ENCODE measurements at regions not wholly inside any gene's neighbourhood (a gene's known extent, or its start where the extent isn't known, plus 50 kb on each side); places are given as distances from the start of the nearest gene placed in this dataset.

DNA sequence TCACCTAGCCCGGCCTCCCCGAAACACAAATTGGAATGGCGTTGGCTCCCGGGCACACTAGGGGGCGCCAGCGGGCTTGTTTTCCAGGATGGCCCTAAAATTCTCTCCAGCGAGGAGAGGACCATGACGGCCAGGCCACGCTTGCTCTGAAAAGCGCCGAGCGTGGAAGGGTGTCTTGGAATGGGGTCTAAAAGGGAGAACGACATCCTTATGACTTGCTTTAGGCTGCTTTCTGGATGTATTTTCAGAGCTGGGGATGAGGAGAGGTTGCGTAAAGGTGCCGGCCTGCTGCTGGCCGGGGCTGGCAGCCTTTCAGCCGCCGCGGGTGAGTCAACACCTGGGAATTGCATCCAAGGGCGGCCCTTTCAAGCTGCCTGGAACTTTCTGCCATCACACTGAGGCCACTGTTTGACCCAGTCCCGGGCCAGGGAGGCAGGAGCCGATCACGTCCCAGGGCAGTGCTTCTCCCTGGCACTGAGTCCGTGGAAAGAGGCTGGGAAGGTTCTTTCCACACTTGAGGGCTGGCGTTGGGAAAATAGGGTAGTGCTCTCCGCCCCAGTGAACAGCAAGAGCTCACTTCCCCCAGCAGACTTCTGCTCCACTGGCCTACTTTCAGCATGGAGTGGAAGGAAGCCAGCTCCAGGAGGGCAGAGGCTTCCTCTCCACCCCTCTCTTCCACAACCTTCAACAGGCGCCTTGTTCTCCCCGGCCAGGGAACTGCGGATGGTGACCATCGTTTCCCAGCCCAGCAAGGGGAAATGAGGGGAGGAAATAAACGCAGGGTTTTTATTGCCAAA is 216.2 kb downstream of the TTC8 start:
- Histone ChIP-seq H3K14ac (replicated peaks; ENCODE audit: low read depth, low read length) (peak overlapping the region; percentile 57), H3K4me3 (ENCODE audit: insufficient read depth, low read depth, low read length) (peak overlapping the region; percentile 38), H3K27ac (ENCODE audit: insufficient read depth, low read length) (peak overlapping the region; percentile 80), H2BK120ac (ENCODE audit: low read depth, low read length) (peak overlapping the region; percentile 95), H3K4me1 (ENCODE audit: control insufficient read depth, insufficient read depth, low read length) (peaks cover 3% of the 10 kb centered on the region; the same call in 1 of the 2 replicates), H2AK9ac (replicated peaks; ENCODE audit: low read depth, low read length, poor library complexity) (peak overlapping the region; percentile 62), H3K9me3 (ENCODE audit: control insufficient read depth, insufficient read depth, low read length) (peaks cover 2% of the 10 kb centered on the region; the same call in 1 of the 2 replicates), H3K36me3 (ENCODE audit: control insufficient read depth, insufficient read depth, low read length) (no peaks in the 10 kb centered on the region), H2BK20ac (ENCODE audit: low read depth, low read length) (peak overlapping the region; percentile 88), H3K56ac (ENCODE audit: extremely low read depth, insufficient read depth, low read length) (peak overlapping the region; percentile 75), H3K27me3 (ENCODE audit: control insufficient read depth, insufficient read depth, low read length) (no peaks in the 10 kb centered on the region), H4K20me1 (ENCODE audit: insufficient read depth, low read length) (no peaks in the 10 kb centered on the region), H3K9me1 (ENCODE audit: insufficient read depth, low read length) (no peaks in the 10 kb centered on the region; the same call in 1 of the 2 replicates), H3K23ac (ENCODE audit: low read depth, low read length) (peak overlapping the region; percentile 77), H4K5ac (ENCODE audit: low read depth, low read length) (peak overlapping the region; percentile 0; the same call in 1 of the 2 replicates), H4K8ac (ENCODE audit: low read depth in 2 of 2, low read length in 2 of 2) (peak overlapping the region; percentile 24 to 84), H2AFZ (replicated peaks; ENCODE audit: low read length, poor library complexity) (peak overlapping the region; percentile 88), H3K18ac (ENCODE audit: low read depth, low read length) (peak overlapping the region; percentile 59), H4K91ac (ENCODE audit: insufficient read depth, low read depth, low read length) (peak overlapping the region; percentile 71), H2BK15ac (ENCODE audit: low read depth, low read length) (peak overlapping the region; percentile 78; the same call in 2 of the 3 replicates), H2AK5ac (ENCODE audit: low read depth, low read length) (peak overlapping the region; percentile 32; the same call in 1 of the 2 replicates), H3K4me2 (ENCODE audit: low read depth, low read length) (peak overlapping the region; percentile 80), H3K79me1 (ENCODE audit: low read depth in 1 of 2, low read length in 2 of 2) (0 out of 4 replicates have a peak, but pooled peaks cover 0 to 3% of the 10 kb centered on the region in 2 experiments), H3K9ac (ENCODE audit: low read depth, low read length) (peak overlapping the region; percentile 68), H2BK5ac (ENCODE audit: low read depth, low read length, poor library complexity, severe bottlenecking) (peak overlapping the region; percentile 77), H3K4ac (ENCODE audit: low read depth, low read length) (peak overlapping the region; percentile 87)
- BruUV-seq (replicated peaks), result no TSS peak
- CTCF ChIA-PET, result interaction anchor here (0.6 to 1.1 kb wide), 4 partner anchors 23 to 896 kb away, joined by 3 to 5 read pairs (median 4); no protein-coding TSS in a partner anchor
- in situ Hi-C loops (cut with MboI; ENCODE audit: low sequenced_read_pairs), result loop anchor here (5.0 to 25.0 kb wide), 4 partner anchors 372 to 874 kb away; no protein-coding TSS in a partner anchor
- intact Hi-C loops (cut with micrococcal nuclease), result loop anchor here (1.0 to 10.0 kb wide), 11 partner anchors 137 to 914 kb away; partner anchors contain the start of genes EFCAB11 and FOXN3
- POLR2A ChIA-PET (ENCODE audit: unreplicated experiment), result interaction anchor here (0.7 kb wide), 1 partner anchor 192 kb away, joined by 4 read pairs; no protein-coding TSS in a partner anchor
- dilution Hi-C loops (cut with HindIII; ENCODE audit: low sequenced_read_pairs, unreplicated experiment), result no loop called here
- DNase-seq (peak; percentile 86), ATAC-seq (ENCODE audit: low read depth) (peak; percentile 95)
- no CpG with 5 or more reads among the region's 31 CpGs for WGBS, 2 experiments (ENCODE audit: extremely low coverage in 2 of 2, insufficient read length in 1 of 2)
- peak; percentile 92 for TF ChIP-seq CTCF (conservative IDR thresholded peaks at IDR 0.05; ENCODE audit: low read depth, low read length)
- no peak for TF ChIP-seq USF2 (IDR thresholded peaks at IDR 0.05; ENCODE audit: low read depth, low read length)
- no peak for TF ChIP-seq RFX5 (IDR thresholded peaks at IDR 0.05; ENCODE audit: low read depth, low read length)
- TF ChIP-seq BHLHE40 (IDR thresholded peaks at IDR 0.05; ENCODE audit: low read depth, low read length), result peak; percentile 26
- peak; percentile 74; the same call in 1 of the 2 replicates for TF ChIP-seq POLR2A (IDR thresholded peaks at IDR 0.05; ENCODE audit: low read depth, low read length)
- no peak for TF ChIP-seq NFE2L2 (IDR thresholded peaks at IDR 0.05; ENCODE audit: low read depth, low read length)
- no peak for TF ChIP-seq ELK1 (IDR thresholded peaks at IDR 0.05; ENCODE audit: borderline replicate concordance, low read depth, low read length)
- peak; percentile 75 for TF ChIP-seq SMC3 (IDR thresholded peaks at IDR 0.05; ENCODE audit: low read depth, low read length)
- peak; percentile 79; the same call in 1 of the 2 replicates for TF ChIP-seq MXI1 (IDR thresholded peaks at IDR 0.05; ENCODE audit: borderline replicate concordance, low read depth, low read length)
- no peak for TF ChIP-seq MAFK (IDR thresholded peaks at IDR 0.05; ENCODE audit: low read depth, low read length)
- TF ChIP-seq RCOR1 (IDR thresholded peaks at IDR 0.05; ENCODE audit: insufficient replicate concordance, low read length), result peak; percentile 56
- TF ChIP-seq RAD21 (IDR thresholded peaks at IDR 0.05; ENCODE audit: low read length), result peak; percentile 87
- TF ChIP-seq CEBPB (IDR thresholded peaks at IDR 0.05; ENCODE audit: low read depth, low read length), result peak; percentile 96

Measured in IMR-90 (cell line).